WTC11 (cell line): ENCODE measurements at regions not wholly inside any gene's neighbourhood (a gene's known extent, or its start where the extent isn't known, plus 50 kb on each side); places are given as distances from the start of the nearest gene placed in this dataset.

ENCODE experiments used
- ATAC-seq: fragments of 200-7000 bp; cut with Tn5 transposase; 2 replicates; pipeline ENCODE4 v1.10.0; 2021; ENCODE audit warnings: mild to moderate bottlenecking, moderate library complexity
- CTCF ChIA-PET: fragments of 300-600 bp; sonication (Branson Sonifier 250); formaldehyde crosslinking; loops from one replicate; lab custom pipeline; 2021; ENCODE audit warnings: antibody characterized with exemption; lab: Charles Lee
- POLR2A ChIA-PET: fragments of 350-600 bp; sonication (Branson Sonifier 250); formaldehyde crosslinking; loops from one replicate; lab custom pipeline; 2021; ENCODE audit warnings: antibody characterized with exemption; lab: Charles Lee
- DNase-seq: peaks from one replicate; pipeline ENCODE4 v3.0.0; 2021; ENCODE audit warnings: low spot score
- H3K27ac Mint-ChIP-seq: 2 replicates; pipeline ENCODE4 v1.8.0; 2021; ENCODE audit warnings: mixed read lengths
- H3K27me3 Mint-ChIP-seq: 2 replicates; pipeline ENCODE4 v1.8.0; 2021; ENCODE audit warnings: low read depth, mild to moderate bottlenecking, moderate library complexity, mixed read lengths
- H3K36me3 Mint-ChIP-seq: 2 replicates; pipeline ENCODE4 v1.8.0; 2021; ENCODE audit warnings: mixed read lengths
- H3K4me1 Mint-ChIP-seq: 2 replicates; pipeline ENCODE4 v1.8.0; 2022; ENCODE audit warnings: mixed read lengths
- H3K4me3 Mint-ChIP-seq: 2 replicates; pipeline ENCODE4 v1.8.0; 2021; ENCODE audit warnings: mild to moderate bottlenecking, moderate library complexity, mixed read lengths
- H3K9me3 Mint-ChIP-seq: 2 replicates; pipeline ENCODE4 v1.8.0; 2021; ENCODE audit warnings: mixed read lengths
- AR ChIP-seq: fragments of 250-450 bp; sonication (Bioruptor Pico); IDR thresholded peaks from 2 replicates; pipeline ENCODE4 v1.9.0; 2021; ENCODE audit warnings: mild to moderate bottlenecking
- CBFB ChIP-seq: sonication (generic); formaldehyde crosslinking; IDR thresholded peaks from 2 replicates; pipeline ENCODE4 v1.8.1; 2022; ENCODE audit warnings: mild to moderate bottlenecking, low read depth, missing genetic modification reagents
- CDX4 ChIP-seq: fragments of 250-450 bp; sonication (Bioruptor Pico); IDR thresholded peaks from 2 replicates; pipeline ENCODE4 v1.9.0; 2021; ENCODE audit warnings: moderate library complexity, mild to moderate bottlenecking, inconsistent platforms, borderline replicate concordance
- E2F1 ChIP-seq: sonication (generic); formaldehyde crosslinking; IDR thresholded peaks from 2 replicates; pipeline ENCODE4 v1.8.0; 2022; ENCODE audit warnings: mild to moderate bottlenecking, missing genetic modification reagents
- FOXK1 ChIP-seq: sonication (generic); formaldehyde crosslinking; IDR thresholded peaks from 2 replicates; pipeline ENCODE4 v1.8.0; 2022; ENCODE audit warnings: mild to moderate bottlenecking, moderate library complexity, missing genetic modification reagents
- FOXP1 ChIP-seq: sonication (generic); formaldehyde crosslinking; IDR thresholded peaks from 2 replicates; pipeline ENCODE4 v1.8.0; 2022; ENCODE audit warnings: missing genetic modification reagents, mild to moderate bottlenecking, moderate library complexity, borderline replicate concordance
- IRF2 ChIP-seq: sonication (generic); formaldehyde crosslinking; IDR thresholded peaks from 2 replicates; pipeline ENCODE4 v1.8.0; 2022; ENCODE audit warnings: low read depth, missing genetic modification reagents, borderline replicate concordance
- JAZF1 ChIP-seq: fragments of 250-450 bp; sonication (Bioruptor Pico); IDR thresholded peaks from 2 replicates; pipeline ENCODE4 v1.9.0; 2021; ENCODE audit warnings: moderate library complexity, mild to moderate bottlenecking, inconsistent platforms
- KAT7 ChIP-seq: sonication (generic); formaldehyde crosslinking; IDR thresholded peaks from 2 replicates; pipeline ENCODE4 v1.8.1; 2023; ENCODE audit warnings: missing genetic modification reagents, mild to moderate bottlenecking, borderline replicate concordance
- MLX ChIP-seq: sonication (generic); formaldehyde crosslinking; IDR thresholded peaks from 2 replicates; pipeline ENCODE4 v1.8.1; 2023; ENCODE audit warnings: mild to moderate bottlenecking, missing genetic modification reagents, moderate library complexity
- NFYB ChIP-seq: sonication (generic); formaldehyde crosslinking; conservative IDR thresholded peaks from 2 replicates; pipeline ENCODE4 v1.8.0; 2022; ENCODE audit warnings: low read depth, missing genetic modification reagents
- RORB ChIP-seq: fragments of 250-450 bp; sonication (Bioruptor Pico); IDR thresholded peaks from 2 replicates; pipeline ENCODE4 v1.9.0; 2021; ENCODE audit warnings: mild to moderate bottlenecking
- SMAD3 ChIP-seq: sonication (generic); formaldehyde crosslinking; IDR thresholded peaks from 2 replicates; pipeline ENCODE4 v1.8.0; 2022; ENCODE audit warnings: missing genetic modification reagents, mild to moderate bottlenecking, borderline replicate concordance
- SOX15 ChIP-seq: fragments of 250-450 bp; sonication (Bioruptor Pico); IDR thresholded peaks from 2 replicates; pipeline ENCODE4 v1.9.0; 2021; ENCODE audit warnings: mild to moderate bottlenecking
- TEAD1 ChIP-seq: sonication (generic); formaldehyde crosslinking; IDR thresholded peaks from 2 replicates; pipeline ENCODE4 v1.8.0; 2022; ENCODE audit warnings: mild to moderate bottlenecking, missing genetic modification reagents
- USF2 ChIP-seq: sonication (generic); formaldehyde crosslinking; IDR thresholded peaks from 2 replicates; pipeline ENCODE4 v1.8.1; 2023; ENCODE audit warnings: mild to moderate bottlenecking, missing genetic modification reagents, moderate library complexity
- ZBTB43 ChIP-seq: sonication (generic); formaldehyde crosslinking; IDR thresholded peaks from 2 replicates; pipeline ENCODE4 v1.8.1; 2023; ENCODE audit warnings: mild to moderate bottlenecking, missing genetic modification reagents
- ZNF232 ChIP-seq: sonication (generic); formaldehyde crosslinking; IDR thresholded peaks from 2 replicates; pipeline ENCODE4 v1.8.0; 2022; ENCODE audit warnings: mild to moderate bottlenecking, missing genetic modification reagents
- ZNF281 ChIP-seq: sonication (generic); formaldehyde crosslinking; IDR thresholded peaks from 2 replicates; pipeline ENCODE4 v1.8.0; 2023; ENCODE audit warnings: mild to moderate bottlenecking, missing genetic modification reagents
- ZNF317 ChIP-seq: sonication (generic); formaldehyde crosslinking; IDR thresholded peaks from 2 replicates; pipeline ENCODE4 v1.8.1; 2023; ENCODE audit warnings: low read depth, mild to moderate bottlenecking, moderate library complexity, missing genetic modification reagents, borderline replicate concordance

GRCh38 chr2:158049129-158049855 is 52.4 kb upstream of the UPP2 start:
- Mint-ChIP-seq H3K9me3 (no peaks in the 10 kb centered on the region), H3K27me3 (no peaks in the 10 kb centered on the region), H3K4me3 (no peak overlapping the region), H3K4me1 (peaks cover 6% of the 10 kb centered on the region; the same call in 1 of the 2 replicates), H3K36me3 (no peaks in the 10 kb centered on the region), H3K27ac (no peak overlapping the region)
- TF ChIP-seq CDX4 (no peak), MLX (CRISPR knock-in tag) (no peak), IRF2 (CRISPR knock-in tag) (no peak), SOX15 (CRISPR knock-in tag) (no peak), JAZF1 (CRISPR knock-in tag) (no peak), RORB (CRISPR knock-in tag) (no peak), E2F1 (CRISPR knock-in tag) (no peak), NFYB (no peak), CBFB (CRISPR knock-in tag) (no peak), SMAD3 (CRISPR knock-in tag) (no peak)
- no peak for DNase-seq
- ATAC-seq = no peak
- CTCF ChIA-PET = interaction anchor here (0.8 kb wide), 1 partner anchor 697 kb away, joined by 3 read pairs; no protein-coding TSS in a partner anchor
- POLR2A ChIA-PET = no interaction called here

GRCh38 chr2:158048327-158048726 is 53.3 kb upstream of the UPP2 start:
- Mint-ChIP-seq H3K36me3 (no peaks in the 10 kb centered on the region), H3K9me3 (no peaks in the 10 kb centered on the region)
- no peak for TF ChIP-seq ZNF281
- no peak for TF ChIP-seq ZNF232 (CRISPR knock-in tag)
- TF ChIP-seq, all 79 proteins: peak for 0
- H3K27ac Mint-ChIP-seq = no peak overlapping the region
- ATAC-seq (no peak), DNase-seq (no peak)
- no peak overlapping the region for H3K4me3 Mint-ChIP-seq
- H3K27me3 Mint-ChIP-seq = no peaks in the 10 kb centered on the region
- ChIA-PET CTCF (interaction anchor here (1.7 kb wide), 1 partner anchor 697 kb away, joined by 6 read pairs; no protein-coding TSS in a partner anchor), POLR2A (no interaction called here)
- peaks cover 6% of the 10 kb centered on the region; the same call in 1 of the 2 replicates for H3K4me1 Mint-ChIP-seq

- Mint-ChIP-seq H3K4me3 (no peak overlapping the region), H3K27ac (no peak overlapping the region), H3K36me3 (no peaks in the 10 kb centered on the region), H3K4me1 (peaks cover 6% of the 10 kb centered on the region), H3K27me3 (no peaks in the 10 kb centered on the region), H3K9me3 (no peaks in the 10 kb centered on the region)
- DNase-seq (no peak), ATAC-seq (no peak)
- ChIA-PET POLR2A (no interaction called here), CTCF (interaction anchor here (1.0 to 2.3 kb wide), 5 partner anchors 13 to 698 kb away, joined by 3 to 13 read pairs (median 5); no protein-coding TSS in a partner anchor)
- TF ChIP-seq ZBTB43 (CRISPR knock-in tag) (no peak), ZNF317 (no peak), FOXP1 (CRISPR knock-in tag) (no peak), KAT7 (CRISPR knock-in tag) (no peak), TEAD1 (CRISPR knock-in tag) (no peak), FOXK1 (no peak), USF2 (CRISPR knock-in tag) (no peak), AR (CRISPR knock-in tag) (no peak)
Observed at GRCh38 chr2:158047156-158047611, 54.5 kb upstream of the UPP2 start.
